ENCODE measurements at regions not wholly inside any gene's neighbourhood (a gene's known extent, or its start where the extent isn't known, plus 50 kb on each side); places are given as distances from the start of the nearest gene placed in this dataset.

- TF ChIP-seq TAF1 (IDR thresholded peaks at IDR 0.05; ENCODE audit: low read depth) (no peak), TCF12 (IDR thresholded peaks at IDR 0.05; ENCODE audit: low read depth) (no peak), MAX (IDR thresholded peaks at IDR 0.05) (no peak), CREB1 (IDR thresholded peaks at IDR 0.05; ENCODE audit: low read depth) (no peak), REST (IDR thresholded peaks at IDR 0.05; ENCODE audit: low read depth) (no peak), YY1 (IDR thresholded peaks at IDR 0.05; ENCODE audit: low read depth) (no peak), RAD21 (IDR thresholded peaks at IDR 0.05; ENCODE audit: low read depth) (no peak)
These were observed 299.7 kb downstream of the BTBD3 start for GRCh38 chr20:12217382-12217781.

Measured in Ishikawa (cell line).